Mucosa of descending colon (tissue), 3 donors: ENCODE measurements at regions not wholly inside any gene's neighbourhood (a gene's known extent, or its start where the extent isn't known, plus 50 kb on each side); places are given as distances from the start of the nearest gene placed in this dataset.

Experiments
- ATAC-seq: fragments of 200-7000 bp; cut with Tn5 transposase; one replicate; pipeline ENCODE4 v1.9.1; 2020; ENCODE audit warnings: mild to moderate bottlenecking, moderate library complexity
- DNase-seq, 3 donors: peaks; one replicate each; pipeline ENCODE4 v3.0.0-alpha.2; 2020
- H3K36me3 ChIP-seq: fragments of 200-600 bp; one replicate; pipeline ENCODE4 v1.8.0; 2021; ENCODE audit warnings: low read depth, mild to moderate bottlenecking
- H3K4me1 ChIP-seq: fragments of 200-600 bp; one replicate; pipeline ENCODE4 v1.8.0; 2021; ENCODE audit warnings: low read depth, mild to moderate bottlenecking
- H3K4me3 ChIP-seq: fragments of 200-600 bp; one replicate; pipeline ENCODE4 v1.8.0; 2021; ENCODE audit warnings: mild to moderate bottlenecking
- H3K9me3 ChIP-seq: fragments of 200-600 bp; one replicate; pipeline ENCODE4 v1.8.0; 2021; ENCODE audit warnings: mild to moderate bottlenecking
- intact Hi-C, 2 donors: fragments of 100-400 bp; cut with DNase I in 1 of 2; cut with micrococcal nuclease in 1 of 2; formaldehyde crosslinking; loops; one replicate each; pipeline versions ENCODE4 v1.11.0 to v1.11.1; 2022; cut with DNase I, micrococcal nuclease
- TF ChIP-seq, protein P1 (sequence below): fragments of 200-600 bp; IDR thresholded peaks from one replicate; pipeline ENCODE4 v1.8.0; 2022; ENCODE audit warnings: antibody characterized with exemption, mild to moderate bottlenecking
- donor health status: DM: no; HTN: no; CAD: no; lungs with moderate emphysema.
- donor health status: DM: no; HTN: no; CAD: no.
- donor health status: DM: no; HTN: yes; CAD: no.

DNA sequence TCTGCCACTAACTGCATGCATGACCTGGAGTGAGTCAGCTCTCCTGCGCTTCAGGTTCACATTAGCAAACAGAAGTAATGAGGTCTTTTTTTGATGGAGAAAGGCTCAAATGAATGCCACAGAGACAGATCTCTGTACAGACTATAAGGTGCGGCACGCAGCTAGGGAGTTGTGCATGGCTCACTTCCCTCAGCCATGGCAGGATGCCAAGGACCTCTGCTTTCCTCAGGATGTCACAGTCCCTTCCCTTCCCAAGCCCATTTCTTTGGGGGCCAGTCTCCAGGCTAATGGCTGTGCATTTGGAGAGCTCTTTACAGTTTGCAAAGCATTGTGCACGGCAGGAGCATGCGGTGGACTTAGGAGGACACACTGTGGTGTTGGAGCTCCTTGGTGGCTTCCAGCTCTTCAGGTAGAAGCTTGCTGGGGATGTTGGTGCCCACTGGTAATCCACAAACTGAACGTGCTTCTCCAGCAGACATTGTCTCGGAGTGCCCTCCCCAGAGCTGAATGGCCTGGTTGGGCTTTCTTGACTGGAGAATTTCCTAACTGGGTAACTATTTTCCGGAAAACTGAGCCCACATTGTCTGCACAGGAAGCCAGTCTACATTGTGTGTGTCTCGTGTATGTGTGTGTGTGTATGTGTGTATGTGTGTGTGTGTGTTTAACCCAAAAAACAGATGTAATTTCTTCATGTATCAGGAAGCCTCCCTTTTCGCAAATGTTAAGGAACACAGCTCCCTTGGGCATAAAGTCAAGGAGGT, 172.5 kb upstream of the TLE3 start:
- DNase-seq (peak in 1 of 3 donors; percentile 24), ATAC-seq (no peak)
- Histone ChIP-seq H3K36me3 (no peaks in the 10 kb centered on the region), H3K4me1 (peaks cover 2% of the 10 kb centered on the region), H3K9me3 (no peaks in the 10 kb centered on the region), H3K4me3 (no peak overlapping the region)
- intact Hi-C loops: no loop called here
- TF ChIP-seq, protein P1, sequence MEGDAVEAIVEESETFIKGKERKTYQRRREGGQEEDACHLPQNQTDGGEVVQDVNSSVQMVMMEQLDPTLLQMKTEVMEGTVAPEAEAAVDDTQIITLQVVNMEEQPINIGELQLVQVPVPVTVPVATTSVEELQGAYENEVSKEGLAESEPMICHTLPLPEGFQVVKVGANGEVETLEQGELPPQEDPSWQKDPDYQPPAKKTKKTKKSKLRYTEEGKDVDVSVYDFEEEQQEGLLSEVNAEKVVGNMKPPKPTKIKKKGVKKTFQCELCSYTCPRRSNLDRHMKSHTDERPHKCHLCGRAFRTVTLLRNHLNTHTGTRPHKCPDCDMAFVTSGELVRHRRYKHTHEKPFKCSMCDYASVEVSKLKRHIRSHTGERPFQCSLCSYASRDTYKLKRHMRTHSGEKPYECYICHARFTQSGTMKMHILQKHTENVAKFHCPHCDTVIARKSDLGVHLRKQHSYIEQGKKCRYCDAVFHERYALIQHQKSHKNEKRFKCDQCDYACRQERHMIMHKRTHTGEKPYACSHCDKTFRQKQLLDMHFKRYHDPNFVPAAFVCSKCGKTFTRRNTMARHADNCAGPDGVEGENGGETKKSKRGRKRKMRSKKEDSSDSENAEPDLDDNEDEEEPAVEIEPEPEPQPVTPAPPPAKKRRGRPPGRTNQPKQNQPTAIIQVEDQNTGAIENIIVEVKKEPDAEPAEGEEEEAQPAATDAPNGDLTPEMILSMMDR: no peak

DNA sequence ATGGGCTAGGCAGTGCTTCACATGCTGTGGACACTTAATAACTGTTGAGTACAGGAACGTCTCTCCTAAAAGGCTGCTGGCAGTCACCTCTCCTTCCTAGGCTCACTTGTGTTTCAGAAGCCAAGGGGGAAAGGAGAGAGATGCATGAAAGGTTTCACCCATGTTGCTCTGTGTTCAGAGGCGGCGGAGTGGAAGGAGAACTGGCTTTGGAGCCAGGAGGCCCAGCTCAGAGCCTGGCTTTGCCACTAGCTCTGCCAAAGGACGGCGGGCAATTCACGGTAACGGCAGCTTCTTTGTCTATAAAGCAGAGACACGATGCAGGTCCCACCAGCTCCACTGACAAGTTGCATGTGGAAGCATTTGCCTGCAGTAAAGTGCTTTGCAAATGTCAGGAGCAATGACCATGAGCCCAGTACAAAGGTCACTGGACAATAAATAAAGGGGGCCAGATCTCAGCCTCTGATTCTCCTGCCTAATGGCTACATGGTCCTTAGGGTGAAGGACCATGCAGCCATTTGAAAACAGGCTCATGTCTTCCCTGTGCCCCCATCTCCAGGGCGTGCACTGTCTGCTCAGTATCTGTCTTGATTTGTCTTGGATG, 171.7 kb upstream of the TLE3 start:
- intact Hi-C loops: no loop called here
- H3K4me1 ChIP-seq: peaks cover 2% of the 10 kb centered on the region
- TF ChIP-seq, protein P1: no peak
- no peak overlapping the region for H3K4me3 ChIP-seq
- ATAC-seq: no peak
- H3K9me3 ChIP-seq: no peaks in the 10 kb centered on the region
- no peaks in the 10 kb centered on the region for H3K36me3 ChIP-seq
- peak in 1 of 3 donors; percentile 12 for DNase-seq

DNA sequence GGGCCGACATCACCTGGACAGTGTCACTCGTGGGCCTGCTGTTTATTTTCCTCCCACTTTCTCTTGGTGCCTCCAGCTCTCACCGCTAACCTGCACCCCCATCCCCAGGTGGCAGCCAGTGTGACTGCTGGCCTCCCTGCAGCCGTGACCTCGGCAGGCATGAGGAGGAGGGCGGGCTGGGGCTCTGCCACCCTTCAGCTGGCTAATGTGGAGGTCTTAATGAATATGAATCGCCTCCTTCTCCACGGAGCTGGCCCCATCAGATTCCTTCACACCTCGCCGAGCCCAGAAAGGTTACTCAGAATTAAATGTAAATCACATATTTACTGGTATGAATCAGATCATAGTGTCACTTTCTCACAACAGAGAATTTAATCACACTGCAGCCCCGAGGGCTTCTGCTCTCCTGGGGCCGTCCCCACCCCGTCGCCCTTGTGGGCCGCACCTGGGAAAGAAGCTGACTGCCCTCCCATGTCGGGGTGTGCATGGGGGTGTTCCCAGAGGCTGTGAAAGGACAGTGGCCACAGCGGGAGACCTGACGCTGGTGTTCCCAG, 171.1 kb upstream of the TLE3 start:
- Histone ChIP-seq H3K9me3 (no peaks in the 10 kb centered on the region), H3K36me3 (no peaks in the 10 kb centered on the region), H3K4me1 (peaks cover 2% of the 10 kb centered on the region), H3K4me3 (no peak overlapping the region)
- intact Hi-C loops: no loop called here
- TF ChIP-seq, protein P1: no peak
- DNase-seq (peak in 1 of 3 donors; percentile 15), ATAC-seq (no peak)

DNA sequence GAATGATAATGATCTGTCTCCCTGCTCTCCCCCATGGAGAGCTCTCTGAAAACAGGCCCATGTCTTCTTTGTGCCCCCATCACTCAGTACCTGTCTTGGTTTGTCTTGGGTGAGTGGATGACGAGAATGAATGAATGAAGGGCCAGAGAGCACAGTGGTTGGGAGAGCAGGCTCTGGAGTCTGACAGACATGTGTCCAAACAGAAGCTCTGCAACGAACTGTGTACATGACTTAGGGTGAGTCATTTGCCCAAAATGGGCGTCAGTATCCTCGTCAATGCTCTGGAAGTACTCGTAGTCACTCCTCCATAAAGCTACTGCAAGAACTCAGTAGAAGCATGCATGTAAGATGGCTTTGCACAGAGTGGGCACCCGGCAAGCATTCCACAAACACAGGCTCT, 170.2 kb upstream of the TLE3 start:
- no peak overlapping the region for H3K4me3 ChIP-seq
- H3K9me3 ChIP-seq: no peaks in the 10 kb centered on the region
- H3K36me3 ChIP-seq: no peaks in the 10 kb centered on the region
- peaks cover 2% of the 10 kb centered on the region for H3K4me1 ChIP-seq
- intact Hi-C loops: no loop called here
- ATAC-seq (no peak), DNase-seq (no peak)
- TF ChIP-seq, protein P1: no peak

DNA sequence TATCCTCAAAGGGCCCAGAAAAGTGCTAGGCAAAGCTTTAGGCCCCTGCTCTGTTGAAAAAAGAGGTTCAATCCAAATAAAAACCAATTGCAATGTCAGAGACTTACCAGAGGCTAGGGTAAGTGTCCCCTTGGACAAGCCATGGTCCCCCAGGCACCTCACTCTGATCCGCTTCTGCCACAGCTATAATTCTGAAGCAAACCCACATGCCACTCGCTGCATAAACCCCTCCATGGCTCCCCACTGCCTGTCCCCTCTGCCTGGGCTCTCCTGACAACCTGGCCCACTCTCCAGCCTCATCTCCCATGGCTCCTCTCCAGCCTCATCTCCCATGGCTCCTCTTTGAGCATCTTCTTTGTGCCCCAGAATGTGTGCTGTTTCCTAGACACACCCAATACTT, 169.6 kb upstream of the TLE3 start:
- peaks cover 2% of the 10 kb centered on the region for H3K4me1 ChIP-seq
- TF ChIP-seq, protein P1: no peak
- intact Hi-C loops: no loop called here

More for the DNA sequence above, 169.6 kb upstream of the TLE3 start:
- no peaks in the 10 kb centered on the region for H3K36me3 ChIP-seq
- DNase-seq: peak in 1 of 3 donors; percentile 12
- H3K9me3 ChIP-seq: no peaks in the 10 kb centered on the region
- no peak overlapping the region for H3K4me3 ChIP-seq
- ATAC-seq: no peak
